ENCODE measurements at regions not wholly inside any gene's neighbourhood (a gene's known extent, or its start where the extent isn't known, plus 50 kb on each side); places are given as distances from the start of the nearest gene placed in this dataset.
"Not testable (repeated sequence)": the region's sequence is repeated elsewhere in the genome, so short reads cannot be mapped to it uniquely, and the experiment has no call there.

- no peak overlapping the region for H3K4me3 ChIP-seq (ENCODE audit: low read depth, low read length)
- H3K36me3 ChIP-seq (ENCODE audit: control insufficient read depth, insufficient read depth, low read length): no peaks in the 10 kb centered on the region
- H3K27ac ChIP-seq (ENCODE audit: low read depth, low read length): no peak overlapping the region
- no peaks in the 10 kb centered on the region for H3K4me1 ChIP-seq (ENCODE audit: control insufficient read depth, insufficient read depth, low read length)
- no peak overlapping the region for H3K9ac ChIP-seq (ENCODE audit: low read depth, low read length)
- H3K9me3 ChIP-seq (ENCODE audit: control insufficient read depth, insufficient read depth, low read length): no peaks in the 10 kb centered on the region
- no peaks in the 10 kb centered on the region for H3K27me3 ChIP-seq (ENCODE audit: control insufficient read depth, insufficient read depth, low read length)
Observed at GRCh38 chr13:64130600-64130999, 2715.0 kb upstream of the PCDH20 start.

- Histone ChIP-seq H3K27ac (ENCODE audit: low read depth, low read length) (no peak overlapping the region), H3K36me3 (ENCODE audit: control insufficient read depth, insufficient read depth, low read length) (no peaks in the 10 kb centered on the region)
Observed at GRCh38 chr13:64130171-64130570, 2714.5 kb upstream of the PCDH20 start.

GRCh38 chr13:64127856-64128255, 2712.2 kb upstream of the PCDH20 start:
- no peaks in the 10 kb centered on the region for H3K36me3 ChIP-seq (ENCODE audit: control insufficient read depth, insufficient read depth, low read length)
- no peaks in the 10 kb centered on the region for H3K27me3 ChIP-seq (ENCODE audit: control insufficient read depth, insufficient read depth, low read length)
- H3K4me3 ChIP-seq (ENCODE audit: low read depth, low read length): no peak overlapping the region
- H3K4me1 ChIP-seq (ENCODE audit: control insufficient read depth, insufficient read depth, low read length): no peaks in the 10 kb centered on the region
- no peaks in the 10 kb centered on the region for H3K9me3 ChIP-seq (ENCODE audit: control insufficient read depth, insufficient read depth, low read length)
- no peak overlapping the region for H3K27ac ChIP-seq (ENCODE audit: low read depth, low read length)
- H3K9ac ChIP-seq (ENCODE audit: low read depth, low read length): no peak overlapping the region

More at GRCh38 chr13:64130171-64130570, 2714.5 kb upstream of the PCDH20 start:
- Histone ChIP-seq H3K4me3 (ENCODE audit: low read depth, low read length) (no peak overlapping the region), H3K4me1 (ENCODE audit: control insufficient read depth, insufficient read depth, low read length) (no peaks in the 10 kb centered on the region), H3K9me3 (ENCODE audit: control insufficient read depth, insufficient read depth, low read length) (no peaks in the 10 kb centered on the region), H3K27me3 (ENCODE audit: control insufficient read depth, insufficient read depth, low read length) (no peaks in the 10 kb centered on the region), H3K9ac (ENCODE audit: low read depth, low read length) (no peak overlapping the region)

GRCh38 chr13:64127192-64127591, 2711.5 kb upstream of the PCDH20 start:
- no peaks in the 10 kb centered on the region for H3K9me3 ChIP-seq (ENCODE audit: control insufficient read depth, insufficient read depth, low read length)
- H3K4me1 ChIP-seq (ENCODE audit: control insufficient read depth, insufficient read depth, low read length): no peaks in the 10 kb centered on the region
- H3K9ac ChIP-seq (ENCODE audit: low read depth, low read length): no peak overlapping the region
- H3K36me3 ChIP-seq (ENCODE audit: control insufficient read depth, insufficient read depth, low read length): no peaks in the 10 kb centered on the region
- H3K4me3 ChIP-seq (ENCODE audit: low read depth, low read length): no peak overlapping the region
- no peaks in the 10 kb centered on the region for H3K27me3 ChIP-seq (ENCODE audit: control insufficient read depth, insufficient read depth, low read length)
- no peak overlapping the region for H3K27ac ChIP-seq (ENCODE audit: low read depth, low read length)

GRCh38 chr13:64121023-64121709, 2705.5 kb upstream of the PCDH20 start:
- H3K9me3 ChIP-seq (ENCODE audit: control insufficient read depth, insufficient read depth, low read length); H3K9ac ChIP-seq (ENCODE audit: low read depth, low read length); H3K36me3 ChIP-seq (ENCODE audit: control insufficient read depth, insufficient read depth, low read length); H3K27me3 ChIP-seq (ENCODE audit: control insufficient read depth, insufficient read depth, low read length); H3K4me1 ChIP-seq (ENCODE audit: control insufficient read depth, insufficient read depth, low read length); H3K4me3 ChIP-seq (ENCODE audit: low read depth, low read length); H3K27ac ChIP-seq (ENCODE audit: low read depth, low read length): not testable (repeated sequence)

- no peaks in the 10 kb centered on the region for H3K36me3 ChIP-seq (ENCODE audit: control insufficient read depth, insufficient read depth, low read length)
- no peaks in the 10 kb centered on the region for H3K4me1 ChIP-seq (ENCODE audit: control insufficient read depth, insufficient read depth, low read length)
- no peaks in the 10 kb centered on the region for H3K9me3 ChIP-seq (ENCODE audit: control insufficient read depth, insufficient read depth, low read length)
- H3K4me3 ChIP-seq (ENCODE audit: low read depth, low read length): no peak overlapping the region
- no peak overlapping the region for H3K9ac ChIP-seq (ENCODE audit: low read depth, low read length)
- H3K27me3 ChIP-seq (ENCODE audit: control insufficient read depth, insufficient read depth, low read length): no peaks in the 10 kb centered on the region
- H3K27ac ChIP-seq (ENCODE audit: low read depth, low read length): no peak overlapping the region
Observed at GRCh38 chr13:64099994-64100393, 2684.3 kb upstream of the PCDH20 start.

- Histone ChIP-seq H3K4me1 (ENCODE audit: control insufficient read depth, insufficient read depth, low read length) (no peaks in the 10 kb centered on the region), H3K4me3 (ENCODE audit: low read depth, low read length) (no peak overlapping the region), H3K9me3 (ENCODE audit: control insufficient read depth, insufficient read depth, low read length) (no peaks in the 10 kb centered on the region), H3K27ac (ENCODE audit: low read depth, low read length) (no peak overlapping the region), H3K27me3 (ENCODE audit: control insufficient read depth, insufficient read depth, low read length) (no peaks in the 10 kb centered on the region), H3K9ac (ENCODE audit: low read depth, low read length) (no peak overlapping the region), H3K36me3 (ENCODE audit: control insufficient read depth, insufficient read depth, low read length) (no peaks in the 10 kb centered on the region)
Observed at GRCh38 chr13:64090311-64090710, 2674.7 kb upstream of the PCDH20 start.

- H3K27me3 ChIP-seq (ENCODE audit: control insufficient read depth, insufficient read depth, low read length): no peaks in the 10 kb centered on the region
- no peaks in the 10 kb centered on the region for H3K4me1 ChIP-seq (ENCODE audit: control insufficient read depth, insufficient read depth, low read length)
- H3K36me3 ChIP-seq (ENCODE audit: control insufficient read depth, insufficient read depth, low read length): no peaks in the 10 kb centered on the region
- no peaks in the 10 kb centered on the region for H3K9me3 ChIP-seq (ENCODE audit: control insufficient read depth, insufficient read depth, low read length)
- H3K4me3 ChIP-seq (ENCODE audit: low read depth, low read length): no peak overlapping the region
- no peak overlapping the region for H3K27ac ChIP-seq (ENCODE audit: low read depth, low read length)
- no peak overlapping the region for H3K9ac ChIP-seq (ENCODE audit: low read depth, low read length)
Observed at GRCh38 chr13:64088491-64088890, 2672.8 kb upstream of the PCDH20 start.

GRCh38 chr13:64087624-64088023, 2672.0 kb upstream of the PCDH20 start:
- Histone ChIP-seq H3K9me3 (ENCODE audit: control insufficient read depth, insufficient read depth, low read length) (no peaks in the 10 kb centered on the region), H3K27me3 (ENCODE audit: control insufficient read depth, insufficient read depth, low read length) (no peaks in the 10 kb centered on the region), H3K27ac (ENCODE audit: low read depth, low read length) (no peak overlapping the region), H3K4me3 (ENCODE audit: low read depth, low read length) (no peak overlapping the region), H3K9ac (ENCODE audit: low read depth, low read length) (no peak overlapping the region), H3K36me3 (ENCODE audit: control insufficient read depth, insufficient read depth, low read length) (no peaks in the 10 kb centered on the region), H3K4me1 (ENCODE audit: control insufficient read depth, insufficient read depth, low read length) (no peaks in the 10 kb centered on the region)

GRCh38 chr13:64083811-64084210, 2668.2 kb upstream of the PCDH20 start:
- Histone ChIP-seq H3K27me3 (ENCODE audit: control insufficient read depth, insufficient read depth, low read length) (no peaks in the 10 kb centered on the region), H3K4me1 (ENCODE audit: control insufficient read depth, insufficient read depth, low read length) (no peaks in the 10 kb centered on the region), H3K9ac (ENCODE audit: low read depth, low read length) (no peak overlapping the region), H3K27ac (ENCODE audit: low read depth, low read length) (no peak overlapping the region), H3K36me3 (ENCODE audit: control insufficient read depth, insufficient read depth, low read length) (no peaks in the 10 kb centered on the region), H3K4me3 (ENCODE audit: low read depth, low read length) (no peak overlapping the region), H3K9me3 (ENCODE audit: control insufficient read depth, insufficient read depth, low read length) (no peaks in the 10 kb centered on the region)

- H3K36me3 ChIP-seq (ENCODE audit: control insufficient read depth, insufficient read depth, low read length): no peaks in the 10 kb centered on the region
- no peak overlapping the region for H3K27ac ChIP-seq (ENCODE audit: low read depth, low read length)
- H3K9ac ChIP-seq (ENCODE audit: low read depth, low read length): no peak overlapping the region
- no peaks in the 10 kb centered on the region for H3K9me3 ChIP-seq (ENCODE audit: control insufficient read depth, insufficient read depth, low read length)
- no peaks in the 10 kb centered on the region for H3K4me1 ChIP-seq (ENCODE audit: control insufficient read depth, insufficient read depth, low read length)
- H3K4me3 ChIP-seq (ENCODE audit: low read depth, low read length): no peak overlapping the region
- no peaks in the 10 kb centered on the region for H3K27me3 ChIP-seq (ENCODE audit: control insufficient read depth, insufficient read depth, low read length)
Observed at GRCh38 chr13:64083396-64083795, 2667.7 kb upstream of the PCDH20 start.
